Hepatocyte (in vitro differentiated cells): ENCODE measurements at regions not wholly inside any gene's neighbourhood (a gene's known extent, or its start where the extent isn't known, plus 50 kb on each side); places are given as distances from the start of the nearest gene placed in this dataset. TPM values are rescaled to one million over a fixed set of nuclear protein-coding genes. Genes with fewer than 3 reads are reported as not detected.

ENCODE experiments used
- DNase-seq: peaks from one replicate; pipeline ENCODE4 v3.0.0-alpha.2; 2016; ENCODE audit warnings: low spot score
- H2AFZ ChIP-seq: fragments of 200-600 bp; sonication (generic); 2 replicates; pipeline ENCODE4 v1.6.0; 2016; ENCODE audit warnings: antibody characterized with exemption, mild to moderate bottlenecking
- H3K27ac ChIP-seq: fragments of 200-600 bp; sonication (generic); 2 replicates; pipeline ENCODE4 v1.5.1; 2016; ENCODE audit warnings: mild to moderate bottlenecking
- H3K27me3 ChIP-seq: fragments of 200-600 bp; sonication (generic); 2 replicates; pipeline ENCODE4 v1.6.1; 2016
- H3K36me3 ChIP-seq: fragments of 200-600 bp; sonication (generic); replicated peaks from 2 replicates; pipeline ENCODE4 v1.5.1; 2016; ENCODE audit warnings: low read depth; ENCODE audit not compliant: insufficient read depth
- H3K4me1 ChIP-seq: fragments of 200-600 bp; sonication (generic); 2 replicates; pipeline ENCODE4 v1.5.1; 2016; ENCODE audit warnings: mild to moderate bottlenecking, moderate library complexity; ENCODE audit not compliant: insufficient read depth
- H3K4me2 ChIP-seq: fragments of 200-600 bp; sonication (generic); 2 replicates; pipeline ENCODE4 v1.6.0; 2016
- H3K4me3 ChIP-seq: fragments of 200-600 bp; sonication (generic); 2 replicates; pipeline ENCODE4 v1.5.1; 2016; ENCODE audit warnings: mild to moderate bottlenecking
- H3K79me2 ChIP-seq: fragments of 200-600 bp; sonication (generic); 2 replicates; pipeline ENCODE4 v1.6.0; 2017; ENCODE audit warnings: mild to moderate bottlenecking
- H3K9me2 ChIP-seq: fragments of 200-600 bp; sonication (generic); replicated peaks from 2 replicates; pipeline ENCODE4 v1.6.0; 2017; ENCODE audit warnings: mild to moderate bottlenecking; ENCODE audit not compliant: insufficient read depth
- H3K9me3 ChIP-seq: fragments of 200-600 bp; sonication (generic); 2 replicates; pipeline ENCODE4 v1.5.1; 2016; ENCODE audit warnings: low read depth, mild to moderate bottlenecking
- H4K20me1 ChIP-seq: fragments of 200-600 bp; sonication (generic); 2 replicates; pipeline ENCODE4 v1.6.0; 2016; ENCODE audit warnings: mild to moderate bottlenecking; ENCODE audit not compliant: insufficient read depth, poor library complexity, severe bottlenecking
- EZH2 ChIP-seq: fragments of 200-600 bp; sonication (generic); IDR thresholded peaks from 2 replicates; pipeline ENCODE4 v1.6.1; 2016; ENCODE audit warnings: antibody characterized with exemption, mild to moderate bottlenecking, borderline replicate concordance
- EZH2phosphoT487 ChIP-seq: fragments of 200-600 bp; sonication (generic); IDR thresholded peaks from one replicate; pipeline ENCODE4 v1.6.1; 2018; ENCODE audit warnings: antibody characterized with exemption, mild to moderate bottlenecking, low read depth, moderate library complexity; ENCODE audit not compliant: unreplicated experiment, severe bottlenecking
- WGBS: methylation state at CpG from one replicate; pipeline ENCODE4 v1.1.6; 2016; ENCODE audit warnings: low lambda C conversion rate; ENCODE audit errors: missing lambda C conversion rate; 5-methylcytosine and 5-hydroxymethylcytosine counted together
- small RNA-seq: library from RNA; depleted of rRNA; stranded (forward); fragments of <200 nt; gene quantifications from one replicate; pipeline ENCODE3, GENCODE V24; 2014
- TF ChIP-seq, protein P1 (sequence below): fragments of 200-600 bp; sonication (generic); IDR thresholded peaks from 2 replicates; pipeline ENCODE4 v1.5.1; 2016; ENCODE audit warnings: antibody characterized with exemption, mild to moderate bottlenecking; ENCODE audit not compliant: poor library complexity

DNA sequence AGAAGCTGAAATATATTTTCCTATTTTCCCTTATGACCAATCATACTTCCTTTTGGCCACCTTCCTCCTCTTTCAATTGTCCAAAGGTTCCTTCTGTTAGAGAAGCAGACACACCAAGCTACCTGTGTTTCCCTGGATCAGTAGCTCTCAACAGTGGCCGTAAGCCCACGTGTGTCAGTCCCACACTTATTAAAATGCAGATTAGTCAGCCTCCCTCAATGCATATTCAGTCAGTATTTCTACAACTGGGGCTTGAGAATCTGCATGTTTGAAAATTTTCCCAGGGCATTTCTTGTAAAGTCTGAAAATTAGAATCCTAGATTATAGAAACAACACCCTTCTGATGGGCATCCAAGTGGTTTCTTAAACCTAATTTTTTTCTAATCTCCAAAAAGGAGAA is 54.0 kb upstream of the ITPRID2 start:
- Histone ChIP-seq H2AFZ (no peak overlapping the region), H3K79me2 (no peaks in the 10 kb centered on the region), H4K20me1 (no peaks in the 10 kb centered on the region), H3K4me2 (no peak overlapping the region), H3K36me3 (no peaks in the 10 kb centered on the region), H3K27ac (no peak overlapping the region), H3K9me2 (no peaks in the 10 kb centered on the region), H3K9me3 (no peaks in the 10 kb centered on the region), H3K4me3 (no peak overlapping the region), H3K4me1 (no peaks in the 10 kb centered on the region), H3K27me3 (no peaks in the 10 kb centered on the region)
- 77% methylated on average over 2 of the region's 2 CpGs for whole genome bisulfite sequencing
- no peak for TF ChIP-seq EZH2
- TF ChIP-seq, protein P1, sequence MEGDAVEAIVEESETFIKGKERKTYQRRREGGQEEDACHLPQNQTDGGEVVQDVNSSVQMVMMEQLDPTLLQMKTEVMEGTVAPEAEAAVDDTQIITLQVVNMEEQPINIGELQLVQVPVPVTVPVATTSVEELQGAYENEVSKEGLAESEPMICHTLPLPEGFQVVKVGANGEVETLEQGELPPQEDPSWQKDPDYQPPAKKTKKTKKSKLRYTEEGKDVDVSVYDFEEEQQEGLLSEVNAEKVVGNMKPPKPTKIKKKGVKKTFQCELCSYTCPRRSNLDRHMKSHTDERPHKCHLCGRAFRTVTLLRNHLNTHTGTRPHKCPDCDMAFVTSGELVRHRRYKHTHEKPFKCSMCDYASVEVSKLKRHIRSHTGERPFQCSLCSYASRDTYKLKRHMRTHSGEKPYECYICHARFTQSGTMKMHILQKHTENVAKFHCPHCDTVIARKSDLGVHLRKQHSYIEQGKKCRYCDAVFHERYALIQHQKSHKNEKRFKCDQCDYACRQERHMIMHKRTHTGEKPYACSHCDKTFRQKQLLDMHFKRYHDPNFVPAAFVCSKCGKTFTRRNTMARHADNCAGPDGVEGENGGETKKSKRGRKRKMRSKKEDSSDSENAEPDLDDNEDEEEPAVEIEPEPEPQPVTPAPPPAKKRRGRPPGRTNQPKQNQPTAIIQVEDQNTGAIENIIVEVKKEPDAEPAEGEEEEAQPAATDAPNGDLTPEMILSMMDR: no peak
- TF ChIP-seq EZH2phosphoT487: no peak
- DNase-seq: no peak

DNA sequence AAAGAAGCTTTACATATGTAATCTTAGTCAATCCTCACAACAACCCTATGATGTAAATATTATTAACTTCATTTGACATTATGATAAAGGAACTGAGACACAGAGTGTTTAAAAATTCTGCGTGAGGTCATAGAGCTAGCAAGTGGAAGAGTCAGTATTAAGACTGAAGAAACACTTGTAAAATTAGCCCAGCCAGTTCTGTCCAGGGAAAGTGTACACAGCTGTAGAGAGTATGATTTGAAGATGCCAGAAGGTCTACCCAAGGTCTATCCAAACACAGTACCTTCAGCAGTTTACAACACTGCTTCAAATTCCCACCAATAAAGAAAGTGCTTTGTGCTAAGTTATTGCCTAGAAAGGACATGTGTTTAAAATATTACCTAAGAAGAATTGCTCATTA is 51.7 kb upstream of the ITPRID2 start:
- no peak overlapping the region for H3K4me2 ChIP-seq
- no peaks in the 10 kb centered on the region for H3K79me2 ChIP-seq
- no peaks in the 10 kb centered on the region for H3K4me1 ChIP-seq
- no peak overlapping the region for H2AFZ ChIP-seq
- no peak for DNase-seq
- no peak overlapping the region for H3K4me3 ChIP-seq
- no peaks in the 10 kb centered on the region for H3K36me3 ChIP-seq
- TF ChIP-seq, protein P1: no peak
- TF ChIP-seq EZH2phosphoT487 (no peak), EZH2 (no peak)
- H3K9me2 ChIP-seq: no peaks in the 10 kb centered on the region
- no peaks in the 10 kb centered on the region for H4K20me1 ChIP-seq
- H3K27me3 ChIP-seq: no peaks in the 10 kb centered on the region
- no peak overlapping the region for H3K27ac ChIP-seq
- H3K9me3 ChIP-seq: no peaks in the 10 kb centered on the region
- WGBS: 92% methylated on average over 1 of the region's 1 CpG

DNA sequence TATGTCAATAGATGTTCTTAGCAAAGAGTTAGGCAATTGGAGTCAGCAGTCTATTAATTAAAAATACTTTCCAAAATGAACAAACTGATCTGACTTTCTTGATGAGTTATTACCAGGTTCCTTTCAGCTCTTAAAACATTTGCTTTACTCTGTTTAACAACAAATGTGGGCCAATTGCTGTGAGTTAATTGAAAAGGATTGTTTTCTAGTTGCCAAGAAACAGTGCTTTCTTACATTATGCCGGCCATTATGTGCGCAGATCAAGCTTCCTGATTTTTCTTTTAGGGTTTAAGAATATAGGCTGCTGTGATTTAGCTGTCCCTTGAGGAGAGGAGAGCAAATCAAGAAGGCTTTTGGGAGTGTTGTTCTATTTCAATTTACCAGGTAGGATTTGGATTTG is 50.5 kb upstream of the ITPRID2 start:
- Histone ChIP-seq H3K4me1 (no peaks in the 10 kb centered on the region), H3K4me3 (no peak overlapping the region)
- TF ChIP-seq EZH2 (no peak), EZH2phosphoT487 (no peak)
- TF ChIP-seq, protein P1: no peak

More for the DNA sequence above, 50.5 kb upstream of the ITPRID2 start:
- Histone ChIP-seq H3K79me2 (no peaks in the 10 kb centered on the region), H3K27ac (no peak overlapping the region), H3K9me2 (no peaks in the 10 kb centered on the region), H2AFZ (no peak overlapping the region), H3K27me3 (no peaks in the 10 kb centered on the region), H3K36me3 (no peaks in the 10 kb centered on the region), H3K4me2 (no peak overlapping the region), H3K9me3 (no peaks in the 10 kb centered on the region), H4K20me1 (no peaks in the 10 kb centered on the region)
- no peak for DNase-seq
- 83% methylated on average over 2 of the region's 2 CpGs for WGBS

Small RNA genes lying in the stretch of these regions (small RNA-seq; reads per million reads assigned to genes)
- not detected for gene RNU6ATAC19P
